GM12865 (cell line): ENCODE measurements at regions not wholly inside any gene's neighbourhood (a gene's known extent, or its start where the extent isn't known, plus 50 kb on each side); places are given as distances from the start of the nearest gene placed in this dataset.
"Not testable (repeated sequence)": the region's sequence is repeated elsewhere in the genome, so short reads cannot be mapped to it uniquely, and the experiment has no call there.

ENCODE experiments used
- DNase-seq: peaks from one replicate; pipeline ENCODE4 v3.0.0; 2010; ENCODE audit warnings: low read depth
- H3K4me3 ChIP-seq: 2 replicates; pipeline ENCODE4 v1.5.1; 2011; ENCODE audit warnings: mild to moderate bottlenecking, low read depth, low read length, control low read depth
- TF ChIP-seq, protein P1 (sequence below): IDR thresholded peaks from 2 replicates; pipeline ENCODE4 v1.5.1; 2011; ENCODE audit warnings: low read length, control low read depth, low read depth, inconsistent platforms; ENCODE audit not compliant: insufficient read depth; ENCODE audit errors: missing control alignments

DNA sequence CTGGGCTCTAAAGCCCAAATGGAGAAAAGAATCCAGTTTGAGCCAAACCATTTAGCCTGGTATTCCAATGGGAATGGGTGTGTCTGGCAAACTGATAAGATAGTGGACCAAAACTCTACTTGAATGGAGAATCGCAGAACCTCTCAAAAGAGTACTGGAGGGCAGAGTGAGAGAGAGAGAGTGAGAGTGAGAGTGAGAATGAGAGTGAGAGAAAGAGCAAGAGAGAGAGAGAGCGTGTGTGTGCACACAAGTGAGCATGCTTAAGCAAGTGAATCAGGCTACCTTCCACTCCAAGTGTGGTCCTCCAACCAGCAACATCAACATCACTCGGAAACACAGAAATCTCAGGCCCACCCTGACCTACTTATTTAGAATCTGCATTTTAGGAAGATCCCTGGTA, 58.8 kb downstream of the UQCRFS1 start:
- no peak overlapping the region for H3K4me3 ChIP-seq
- DNase-seq = no peak
- TF ChIP-seq, protein P1, sequence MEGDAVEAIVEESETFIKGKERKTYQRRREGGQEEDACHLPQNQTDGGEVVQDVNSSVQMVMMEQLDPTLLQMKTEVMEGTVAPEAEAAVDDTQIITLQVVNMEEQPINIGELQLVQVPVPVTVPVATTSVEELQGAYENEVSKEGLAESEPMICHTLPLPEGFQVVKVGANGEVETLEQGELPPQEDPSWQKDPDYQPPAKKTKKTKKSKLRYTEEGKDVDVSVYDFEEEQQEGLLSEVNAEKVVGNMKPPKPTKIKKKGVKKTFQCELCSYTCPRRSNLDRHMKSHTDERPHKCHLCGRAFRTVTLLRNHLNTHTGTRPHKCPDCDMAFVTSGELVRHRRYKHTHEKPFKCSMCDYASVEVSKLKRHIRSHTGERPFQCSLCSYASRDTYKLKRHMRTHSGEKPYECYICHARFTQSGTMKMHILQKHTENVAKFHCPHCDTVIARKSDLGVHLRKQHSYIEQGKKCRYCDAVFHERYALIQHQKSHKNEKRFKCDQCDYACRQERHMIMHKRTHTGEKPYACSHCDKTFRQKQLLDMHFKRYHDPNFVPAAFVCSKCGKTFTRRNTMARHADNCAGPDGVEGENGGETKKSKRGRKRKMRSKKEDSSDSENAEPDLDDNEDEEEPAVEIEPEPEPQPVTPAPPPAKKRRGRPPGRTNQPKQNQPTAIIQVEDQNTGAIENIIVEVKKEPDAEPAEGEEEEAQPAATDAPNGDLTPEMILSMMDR = no peak

DNA sequence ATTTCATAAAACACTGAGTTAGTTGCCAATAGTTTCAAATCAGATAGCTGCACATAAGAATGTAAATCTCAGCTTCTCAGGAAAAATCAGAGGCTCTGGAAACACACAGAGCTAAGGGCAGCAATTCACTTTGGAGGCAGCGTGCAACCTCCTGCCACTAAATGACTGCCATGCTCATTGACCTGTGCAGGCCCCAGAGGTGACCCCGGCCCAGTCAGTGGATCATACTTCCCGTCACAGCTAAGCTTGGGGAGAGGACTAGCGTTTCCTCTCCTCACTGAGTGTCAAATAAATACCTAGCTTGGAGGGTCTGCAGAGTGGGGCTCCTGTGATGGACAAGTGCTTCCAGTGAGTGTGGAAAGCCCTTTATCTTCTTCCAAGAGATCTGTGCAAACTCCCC, 67.2 kb downstream of the UQCRFS1 start:
- no peak for DNase-seq
- TF ChIP-seq, protein P1 = no peak
- H3K4me3 ChIP-seq = no peak overlapping the region

DNA sequence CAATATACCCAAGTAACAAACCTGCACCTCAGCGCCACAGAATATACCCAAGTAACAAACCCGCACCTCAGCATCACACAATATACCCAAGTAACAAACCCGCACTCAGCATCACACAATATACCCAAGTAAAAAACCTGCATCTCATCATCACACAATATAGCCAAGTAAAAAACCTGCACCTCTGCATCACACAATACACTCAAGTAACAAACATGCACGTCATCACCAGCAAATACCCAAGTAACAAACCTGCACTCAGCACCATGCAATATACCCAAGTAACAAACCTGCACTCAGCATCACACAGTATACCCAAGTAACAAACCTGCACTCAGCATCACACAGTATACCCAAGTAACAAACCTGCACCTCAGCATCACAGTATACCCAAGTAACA, 69.8 kb downstream of the UQCRFS1 start:
- H3K4me3 ChIP-seq = no peak overlapping the region
- TF ChIP-seq, protein P1 = no peak
- DNase-seq = no peak

DNA sequence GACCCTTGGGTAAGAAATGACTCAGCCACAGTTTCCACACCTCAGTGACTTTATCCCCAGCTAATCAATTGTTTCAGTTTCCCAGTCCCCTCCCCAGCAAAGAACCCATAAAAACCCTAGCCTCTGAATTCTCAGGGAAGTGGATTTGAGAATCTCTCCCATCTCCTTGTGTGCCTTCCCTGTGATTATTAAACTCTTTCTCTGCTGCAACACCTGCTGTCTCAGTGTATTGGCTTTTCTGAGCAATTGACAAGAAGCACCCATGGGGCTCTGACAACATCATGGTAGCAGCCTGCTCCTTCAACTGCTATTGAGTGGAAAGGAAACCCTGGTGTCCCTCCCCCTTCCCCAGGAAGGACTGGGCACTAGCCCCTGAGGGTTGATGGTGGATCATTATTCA, 73.7 kb downstream of the UQCRFS1 start:
- DNase-seq = no peak
- no peak overlapping the region for H3K4me3 ChIP-seq
- TF ChIP-seq, protein P1 = no peak

DNA sequence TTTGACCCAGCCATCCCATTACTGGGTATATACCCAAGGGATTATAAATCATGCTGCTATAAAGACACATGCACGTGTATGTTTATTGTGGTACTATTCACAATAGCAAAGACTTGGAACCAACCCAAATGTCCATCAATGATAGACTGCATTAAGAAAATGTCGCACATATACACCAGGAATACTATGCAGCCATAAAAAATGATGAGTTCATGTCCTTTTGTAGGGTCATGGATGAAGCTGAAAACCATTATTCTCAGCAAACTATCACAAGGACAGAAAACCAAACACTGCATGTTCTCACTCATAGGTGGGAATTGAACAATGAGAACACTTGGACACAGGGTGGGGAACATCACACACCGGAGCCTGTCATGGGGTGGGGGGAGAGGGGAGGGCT, 74.7 kb downstream of the UQCRFS1 start:
- H3K4me3 ChIP-seq, DNase-seq: not testable (repeated sequence)

DNA sequence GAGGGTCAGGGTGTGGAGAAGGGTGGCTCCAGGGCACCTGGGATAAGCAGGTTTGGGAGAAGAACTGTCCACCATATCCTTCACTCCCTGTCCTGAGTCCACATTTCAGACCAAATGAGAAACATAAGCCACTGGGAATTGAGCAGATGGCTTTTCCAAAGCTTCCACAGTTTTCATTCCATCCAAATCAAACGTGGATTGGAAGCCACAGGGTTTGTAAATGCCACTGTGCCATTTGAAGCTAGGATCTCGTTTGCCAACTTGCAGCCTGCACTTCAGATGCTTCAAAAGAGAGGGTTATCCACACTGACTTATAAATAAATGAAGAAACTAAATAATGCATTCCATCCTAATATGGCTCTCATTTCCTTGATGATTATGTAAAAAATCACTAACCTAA, 81.5 kb downstream of the UQCRFS1 start:
- TF ChIP-seq, protein P1 = no peak
- H3K4me3 ChIP-seq = no peak overlapping the region
- no peak for DNase-seq

DNA sequence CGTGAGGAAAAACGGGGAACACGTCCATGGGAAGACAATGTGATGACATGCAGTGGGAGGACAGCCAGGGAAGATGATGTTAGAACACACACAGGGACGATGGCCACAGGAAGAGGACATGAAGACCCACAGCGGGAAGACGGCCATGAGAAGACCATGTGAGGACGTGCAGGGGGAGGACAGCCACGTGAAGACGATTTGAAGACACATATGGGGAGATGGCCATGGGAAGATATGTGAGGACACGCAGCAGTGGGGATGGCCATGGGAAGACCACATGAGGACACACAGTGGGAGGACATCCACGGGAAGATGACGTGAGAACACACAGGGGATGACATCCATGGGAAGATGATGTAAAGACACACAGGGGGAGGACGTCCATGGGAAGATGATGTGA, 83.8 kb downstream of the UQCRFS1 start:
- no peak for DNase-seq
- TF ChIP-seq, protein P1 = no peak
- H3K4me3 ChIP-seq = no peak overlapping the region

DNA sequence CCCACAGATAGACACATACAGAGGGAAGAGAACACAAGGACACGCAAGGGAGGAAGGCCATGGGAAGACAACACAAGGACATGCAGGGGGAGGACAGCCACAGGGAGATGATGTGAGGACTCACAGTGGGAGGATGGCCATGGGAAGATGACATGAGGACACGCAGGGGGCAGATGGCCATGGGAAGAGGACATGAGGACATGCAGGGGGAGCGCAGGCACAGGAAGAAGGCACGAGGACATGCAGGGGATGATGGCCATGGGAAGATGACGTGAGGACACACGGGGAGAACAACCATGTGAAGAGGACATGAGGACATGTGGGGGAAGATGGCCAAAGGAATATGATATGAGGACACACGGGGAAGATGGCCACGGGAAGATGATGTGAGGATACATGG, 84.7 kb downstream of the UQCRFS1 start:
- H3K4me3 ChIP-seq = no peak overlapping the region
- TF ChIP-seq, protein P1 = no peak
- no peak for DNase-seq
